ENCODE measurements at regions not wholly inside any gene's neighbourhood (a gene's known extent, or its start where the extent isn't known, plus 50 kb on each side); places are given as distances from the start of the nearest gene placed in this dataset.

DNA sequence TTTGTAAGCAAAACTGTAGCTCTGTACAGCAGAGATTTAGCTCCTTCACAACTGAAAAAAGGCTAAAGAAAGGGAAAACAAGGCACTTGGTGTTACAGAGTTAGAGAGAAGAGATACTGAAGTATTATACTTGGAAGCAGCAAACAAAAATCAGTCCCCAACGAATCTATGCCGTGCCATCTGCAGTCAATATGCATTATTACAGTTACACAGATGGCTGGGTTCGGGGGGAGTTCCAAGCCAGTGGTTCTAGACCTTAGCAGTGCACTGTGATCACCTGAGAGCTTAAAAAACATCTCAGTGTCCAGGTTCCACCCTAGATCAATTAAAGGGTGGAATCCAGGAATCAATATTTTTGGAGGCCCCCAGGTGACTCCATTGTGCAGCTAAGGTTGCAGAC is 489.9 kb downstream of the SHISA9 start:
- TF ChIP-seq, protein P1, sequence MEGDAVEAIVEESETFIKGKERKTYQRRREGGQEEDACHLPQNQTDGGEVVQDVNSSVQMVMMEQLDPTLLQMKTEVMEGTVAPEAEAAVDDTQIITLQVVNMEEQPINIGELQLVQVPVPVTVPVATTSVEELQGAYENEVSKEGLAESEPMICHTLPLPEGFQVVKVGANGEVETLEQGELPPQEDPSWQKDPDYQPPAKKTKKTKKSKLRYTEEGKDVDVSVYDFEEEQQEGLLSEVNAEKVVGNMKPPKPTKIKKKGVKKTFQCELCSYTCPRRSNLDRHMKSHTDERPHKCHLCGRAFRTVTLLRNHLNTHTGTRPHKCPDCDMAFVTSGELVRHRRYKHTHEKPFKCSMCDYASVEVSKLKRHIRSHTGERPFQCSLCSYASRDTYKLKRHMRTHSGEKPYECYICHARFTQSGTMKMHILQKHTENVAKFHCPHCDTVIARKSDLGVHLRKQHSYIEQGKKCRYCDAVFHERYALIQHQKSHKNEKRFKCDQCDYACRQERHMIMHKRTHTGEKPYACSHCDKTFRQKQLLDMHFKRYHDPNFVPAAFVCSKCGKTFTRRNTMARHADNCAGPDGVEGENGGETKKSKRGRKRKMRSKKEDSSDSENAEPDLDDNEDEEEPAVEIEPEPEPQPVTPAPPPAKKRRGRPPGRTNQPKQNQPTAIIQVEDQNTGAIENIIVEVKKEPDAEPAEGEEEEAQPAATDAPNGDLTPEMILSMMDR (IDR thresholded peaks at IDR 0.05; ENCODE audit: borderline replicate concordance, extremely low read depth, low read length, poor library complexity, severe bottlenecking) = no peak
- no peak for TF ChIP-seq EZH2 (IDR thresholded peaks at IDR 0.05; ENCODE audit: borderline replicate concordance, low read depth, low read length, severe bottlenecking)
